ENCODE measurements at regions not wholly inside any gene's neighbourhood (a gene's known extent, or its start where the extent isn't known, plus 50 kb on each side); places are given as distances from the start of the nearest gene placed in this dataset.
"Not testable (repeated sequence)": the region's sequence is repeated elsewhere in the genome, so short reads cannot be mapped to it uniquely, and the experiment has no call there.

- H3K36me3 ChIP-seq: no peaks in the 10 kb centered on the region
- H3K4me3 ChIP-seq (ENCODE audit: low read depth, low read length): no peak overlapping the region
- no peaks in the 10 kb centered on the region for H3K9me3 ChIP-seq (ENCODE audit: severe bottlenecking)
- no peak for DNase-seq
- H3K27me3 ChIP-seq (ENCODE audit: insufficient read depth, low read depth, severe bottlenecking): no peaks in the 10 kb centered on the region
- no peak for TF ChIP-seq CTCF (IDR thresholded peaks at IDR 0.05; ENCODE audit: low read depth, low read length)
- no peak overlapping the region for H3K27ac ChIP-seq
Observed at GRCh38 chr4:149202117-149202516, 613.5 kb downstream of the IQCM start.

- no peak overlapping the region for H3K27ac ChIP-seq
- no peaks in the 10 kb centered on the region for H3K27me3 ChIP-seq (ENCODE audit: insufficient read depth, low read depth, severe bottlenecking)
- TF ChIP-seq CTCF (IDR thresholded peaks at IDR 0.05; ENCODE audit: low read depth, low read length): no peak
- H3K4me3 ChIP-seq (ENCODE audit: low read depth, low read length): no peak overlapping the region
- H3K36me3 ChIP-seq: no peaks in the 10 kb centered on the region
- DNase-seq: no peak
- H3K9me3 ChIP-seq (ENCODE audit: severe bottlenecking): no peaks in the 10 kb centered on the region
Observed at GRCh38 chr4:149199594-149199993, 616.0 kb downstream of the IQCM start.

GRCh38 chr4:149194061-149194460, 621.6 kb downstream of the IQCM start:
- H3K36me3 ChIP-seq: no peaks in the 10 kb centered on the region
- H3K27me3 ChIP-seq (ENCODE audit: insufficient read depth, low read depth, severe bottlenecking): no peaks in the 10 kb centered on the region
- H3K9me3 ChIP-seq (ENCODE audit: severe bottlenecking): no peaks in the 10 kb centered on the region
- no peak for DNase-seq
- no peak overlapping the region for H3K27ac ChIP-seq
- no peak overlapping the region for H3K4me3 ChIP-seq (ENCODE audit: low read depth, low read length)
- TF ChIP-seq CTCF (IDR thresholded peaks at IDR 0.05; ENCODE audit: low read depth, low read length): no peak

- Histone ChIP-seq H3K27me3 (ENCODE audit: insufficient read depth, low read depth, severe bottlenecking) (no peaks in the 10 kb centered on the region), H3K9me3 (ENCODE audit: severe bottlenecking) (no peaks in the 10 kb centered on the region), H3K36me3 (no peaks in the 10 kb centered on the region), H3K4me3 (ENCODE audit: low read depth, low read length) (no peak overlapping the region), H3K27ac (no peak overlapping the region)
- DNase-seq: no peak
- no peak for TF ChIP-seq CTCF (IDR thresholded peaks at IDR 0.05; ENCODE audit: low read depth, low read length)
Observed at GRCh38 chr4:149187726-149188125, 627.9 kb downstream of the IQCM start.

GRCh38 chr4:149183638-149184037, 632.0 kb downstream of the IQCM start:
- no peak overlapping the region for H3K27ac ChIP-seq
- H3K9me3 ChIP-seq (ENCODE audit: severe bottlenecking): peaks cover 2% of the 10 kb centered on the region
- H3K27me3 ChIP-seq (ENCODE audit: insufficient read depth, low read depth, severe bottlenecking): no peaks in the 10 kb centered on the region
- DNase-seq: no peak
- H3K36me3 ChIP-seq: no peaks in the 10 kb centered on the region
- no peak for TF ChIP-seq CTCF (IDR thresholded peaks at IDR 0.05; ENCODE audit: low read depth, low read length)
- H3K4me3 ChIP-seq (ENCODE audit: low read depth, low read length): no peak overlapping the region

GRCh38 chr4:149181459-149181858, 634.2 kb downstream of the IQCM start:
- H3K36me3 ChIP-seq; DNase-seq; H3K27me3 ChIP-seq (ENCODE audit: insufficient read depth, low read depth, severe bottlenecking); H3K27ac ChIP-seq; H3K9me3 ChIP-seq (ENCODE audit: severe bottlenecking); H3K4me3 ChIP-seq (ENCODE audit: low read depth, low read length): not testable (repeated sequence)

Measured in WERI-Rb-1 (cell line).